Heart left ventricle (tissue), 13 donors: ENCODE measurements at regions not wholly inside any gene's neighbourhood (a gene's known extent, or its start where the extent isn't known, plus 50 kb on each side); places are given as distances from the start of the nearest gene placed in this dataset.

Source experiments
- POLR2A ChIP-seq, 2 donors: fragments of 450-650 bp; IDR thresholded peaks; one replicate each; pipeline ENCODE4 v1.6.1; 2017; ENCODE audit warnings: antibody characterized with exemption in 2 of 2, mild to moderate bottlenecking in 2 of 2, moderate library complexity in 2 of 2
- TF ChIP-seq, protein P1 (sequence below), 12 donors: fragments of 200-600 bp; sonication (generic) in 4 of 12; IDR thresholded peaks; one replicate each; pipeline versions ENCODE4 v1.5.0 to v1.8.0; 2018 to 2022; ENCODE audit warnings: antibody characterized with exemption in 12 of 12, mild to moderate bottlenecking in 5 of 12
- donor health status: ischemic (EF 13 %, LVEDD 7.1; RV severe dilation, severe dysfunction).
- donor health status: DM: no; HTN: yes; CAD: no.
- donor health status: DM: no; HTN: no; CAD: no.
- donor health status: ischemic (EF 25% LVEDD 6.9; RV normal size, moderate dysfunction).
- donor health status: ischemic (EF 25% LVEDD 5.7; RV mildly dilated, moderate dysfunction).
- donor health status: ischemic (EF 35%, LVEDD 5.7; RV mildly dilated, moderate dysfunction).
- donor health status: nonischemic (EF 11% LVEDD 7.7; RV severe dilation, severe dysfunction).
- donor health status: DM: yes; HTN: yes; CAD: no.
- donor health status: PGD.
- donor health status: ischemic (EF 29% LVEDD 5.4; RV normal size, mild dysfunction).
- donor health status: nonischemic (EF 23%, LVEDD 6.1; RV moderate dilation, normal function).

DNA sequence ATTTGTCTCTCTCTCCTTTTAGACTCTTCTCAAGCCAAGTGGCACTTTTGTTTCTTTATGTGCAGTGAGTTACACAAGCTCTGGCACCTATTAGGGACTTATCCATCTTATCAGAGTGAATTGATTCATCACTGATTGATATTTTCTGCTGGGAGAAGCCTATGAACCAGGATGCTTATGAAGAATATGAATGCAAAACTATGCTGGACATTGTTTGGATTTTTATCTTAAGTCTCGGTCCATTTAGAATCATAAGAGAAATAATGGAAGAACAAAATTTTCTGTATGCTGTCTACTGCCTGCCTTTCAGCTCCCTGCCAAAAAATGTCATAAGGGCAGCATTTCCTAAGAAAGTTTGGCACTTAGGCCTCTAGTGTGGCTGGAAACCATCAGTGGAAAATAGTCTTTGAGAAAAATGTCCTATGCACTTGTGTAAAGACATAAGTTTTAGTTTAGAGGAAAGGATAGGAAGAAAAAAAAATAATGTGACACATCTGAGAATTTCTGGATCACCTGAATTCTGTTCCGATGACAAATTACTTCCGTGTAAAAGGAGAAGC is 365.7 kb upstream of the MAD2L1 start:
- TF ChIP-seq, protein P1, sequence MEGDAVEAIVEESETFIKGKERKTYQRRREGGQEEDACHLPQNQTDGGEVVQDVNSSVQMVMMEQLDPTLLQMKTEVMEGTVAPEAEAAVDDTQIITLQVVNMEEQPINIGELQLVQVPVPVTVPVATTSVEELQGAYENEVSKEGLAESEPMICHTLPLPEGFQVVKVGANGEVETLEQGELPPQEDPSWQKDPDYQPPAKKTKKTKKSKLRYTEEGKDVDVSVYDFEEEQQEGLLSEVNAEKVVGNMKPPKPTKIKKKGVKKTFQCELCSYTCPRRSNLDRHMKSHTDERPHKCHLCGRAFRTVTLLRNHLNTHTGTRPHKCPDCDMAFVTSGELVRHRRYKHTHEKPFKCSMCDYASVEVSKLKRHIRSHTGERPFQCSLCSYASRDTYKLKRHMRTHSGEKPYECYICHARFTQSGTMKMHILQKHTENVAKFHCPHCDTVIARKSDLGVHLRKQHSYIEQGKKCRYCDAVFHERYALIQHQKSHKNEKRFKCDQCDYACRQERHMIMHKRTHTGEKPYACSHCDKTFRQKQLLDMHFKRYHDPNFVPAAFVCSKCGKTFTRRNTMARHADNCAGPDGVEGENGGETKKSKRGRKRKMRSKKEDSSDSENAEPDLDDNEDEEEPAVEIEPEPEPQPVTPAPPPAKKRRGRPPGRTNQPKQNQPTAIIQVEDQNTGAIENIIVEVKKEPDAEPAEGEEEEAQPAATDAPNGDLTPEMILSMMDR (IDR thresholded peaks at IDR 0.05): no peak
- no peak for TF ChIP-seq POLR2A (IDR thresholded peaks at IDR 0.05)
